KMS-11 (cell line): ENCODE measurements at regions not wholly inside any gene's neighbourhood (a gene's known extent, or its start where the extent isn't known, plus 50 kb on each side); places are given as distances from the start of the nearest gene placed in this dataset.

Source experiments
- H2AFZ ChIP-seq: fragments of 200-600 bp; sonication (generic); 2 replicates; pipeline ENCODE4 v1.6.1; 2016; ENCODE audit warnings: antibody characterized with exemption, mixed run types, low read depth
- H3K27ac ChIP-seq: fragments of 200-600 bp; sonication (generic); 2 replicates; pipeline ENCODE4 v1.6.1; 2016; ENCODE audit warnings: mild to moderate bottlenecking, mixed run types
- H3K27me3 ChIP-seq: fragments of 200-600 bp; sonication (generic); 2 replicates; pipeline ENCODE4 v1.6.1; 2017; ENCODE audit warnings: mild to moderate bottlenecking, low read depth, mixed run types, moderate library complexity; ENCODE audit not compliant: insufficient read depth
- H3K36me3 ChIP-seq: fragments of 200-600 bp; sonication (generic); 2 replicates; pipeline ENCODE4 v1.6.1; 2017; ENCODE audit warnings: mild to moderate bottlenecking, mixed run types; ENCODE audit not compliant: insufficient read depth
- H3K4me1 ChIP-seq: fragments of 200-600 bp; sonication (generic); 2 replicates; pipeline ENCODE4 v1.6.1; 2016; ENCODE audit warnings: mild to moderate bottlenecking, low read depth, mixed run types; ENCODE audit not compliant: poor library complexity, severe bottlenecking
- H3K4me2 ChIP-seq: fragments of 200-600 bp; sonication (generic); 2 replicates; pipeline ENCODE4 v1.7.0; 2016; ENCODE audit warnings: mild to moderate bottlenecking, mixed run types
- H3K4me3 ChIP-seq: fragments of 200-600 bp; sonication (generic); IDR thresholded peaks from 2 replicates; pipeline ENCODE4 v1.6.1; 2017; ENCODE audit warnings: low read depth, low read length, mixed read lengths; ENCODE audit not compliant: insufficient read depth
- H3K79me2 ChIP-seq: fragments of 200-600 bp; sonication (generic); 2 replicates; pipeline ENCODE4 v1.6.1; 2016; ENCODE audit warnings: low read depth, mixed run types; ENCODE audit not compliant: insufficient read depth
- H3K9ac ChIP-seq: fragments of 200-600 bp; sonication (generic); 2 replicates; pipeline ENCODE4 v1.6.1; 2016; ENCODE audit warnings: mild to moderate bottlenecking, mixed run types
- H4K20me1 ChIP-seq: fragments of 200-600 bp; sonication (generic); 2 replicates; pipeline ENCODE4 v1.6.1; 2016; ENCODE audit warnings: mild to moderate bottlenecking, mixed run types; ENCODE audit not compliant: insufficient read depth
- CTCF ChIP-seq: fragments of 200-600 bp; sonication (generic); conservative IDR thresholded peaks from 2 replicates; pipeline ENCODE4 v1.6.1; 2017; ENCODE audit warnings: low read depth, mild to moderate bottlenecking, antibody characterized with exemption, low read length, moderate library complexity, mixed read lengths

- Histone ChIP-seq H3K4me2 (no peak overlapping the region), H2AFZ (no peak overlapping the region), H3K36me3 (no peaks in the 10 kb centered on the region), H3K27ac (no peak overlapping the region), H3K27me3 (no peaks in the 10 kb centered on the region), H3K79me2 (no peaks in the 10 kb centered on the region), H3K4me1 (no peaks in the 10 kb centered on the region), H3K4me3 (no peak overlapping the region), H3K9ac (no peak overlapping the region), H4K20me1 (no peaks in the 10 kb centered on the region)
- no peak for TF ChIP-seq CTCF
These were observed 334.2 kb downstream of the CD83 start for GRCh38 chr6:14451594-14452374.

GRCh38 chr6:14452567-14453527 lies 335.3 kb downstream of the CD83 start:
- no peak for TF ChIP-seq CTCF
- Histone ChIP-seq H3K4me1 (no peaks in the 10 kb centered on the region), H3K4me3 (no peak overlapping the region)

GRCh38 chr6:14453712-14454472 lies 336.3 kb downstream of the CD83 start:
- H3K36me3 ChIP-seq: no peaks in the 10 kb centered on the region

More at GRCh38 chr6:14452567-14453527, 335.3 kb downstream of the CD83 start:
- Histone ChIP-seq H3K36me3 (no peaks in the 10 kb centered on the region), H3K27ac (no peak overlapping the region), H3K9ac (no peak overlapping the region), H3K27me3 (no peaks in the 10 kb centered on the region), H3K79me2 (no peaks in the 10 kb centered on the region), H3K4me2 (no peak overlapping the region), H4K20me1 (no peaks in the 10 kb centered on the region), H2AFZ (no peak overlapping the region)

More at GRCh38 chr6:14453712-14454472, 336.3 kb downstream of the CD83 start:
- H3K9ac ChIP-seq: no peak overlapping the region
- no peak overlapping the region for H2AFZ ChIP-seq
- no peak overlapping the region for H3K4me3 ChIP-seq
- no peaks in the 10 kb centered on the region for H4K20me1 ChIP-seq
- H3K4me2 ChIP-seq: no peak overlapping the region
- TF ChIP-seq CTCF: no peak
- no peak overlapping the region for H3K27ac ChIP-seq
- H3K27me3 ChIP-seq: no peaks in the 10 kb centered on the region
- H3K4me1 ChIP-seq: no peaks in the 10 kb centered on the region
- no peaks in the 10 kb centered on the region for H3K79me2 ChIP-seq
